ENCODE measurements at regions not wholly inside any gene's neighbourhood (a gene's known extent, or its start where the extent isn't known, plus 50 kb on each side); places are given as distances from the start of the nearest gene placed in this dataset.
"Not testable (repeated sequence)": the region's sequence is repeated elsewhere in the genome, so short reads cannot be mapped to it uniquely, and the experiment has no call there.

DNA sequence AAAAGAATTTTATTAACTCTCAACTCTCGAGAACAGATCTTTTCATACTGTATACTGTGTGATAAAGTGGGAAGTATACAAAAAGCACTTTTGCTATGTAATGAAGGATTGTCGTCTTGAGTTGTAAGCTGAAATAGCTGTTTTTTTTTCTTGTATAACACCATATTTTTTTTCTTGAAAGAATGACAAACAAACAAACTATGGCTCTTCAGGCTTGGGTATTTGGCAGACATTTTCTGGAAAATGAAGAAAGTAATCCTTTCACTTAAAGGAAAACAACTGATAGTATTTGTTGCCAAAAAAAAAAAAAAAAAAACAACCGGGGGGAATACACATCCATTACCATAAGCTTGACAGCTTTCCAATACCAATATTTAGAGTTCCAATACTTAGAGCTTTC is 230.4 kb downstream of the ICOS start:
- intact Hi-C loops (cut with DNase I), result no loop called here
- Histone ChIP-seq H3K27ac (no peak overlapping the region), H3K4me1 (replicated peaks) (no peaks in the 10 kb centered on the region), H3K9me3 (no peaks in the 10 kb centered on the region), H3K36me3 (no peaks in the 10 kb centered on the region), H3K27me3 (replicated peaks; ENCODE audit: insufficient read depth) (no peaks in the 10 kb centered on the region), H3K4me3 (no peak overlapping the region)
- TF ChIP-seq, protein P1, sequence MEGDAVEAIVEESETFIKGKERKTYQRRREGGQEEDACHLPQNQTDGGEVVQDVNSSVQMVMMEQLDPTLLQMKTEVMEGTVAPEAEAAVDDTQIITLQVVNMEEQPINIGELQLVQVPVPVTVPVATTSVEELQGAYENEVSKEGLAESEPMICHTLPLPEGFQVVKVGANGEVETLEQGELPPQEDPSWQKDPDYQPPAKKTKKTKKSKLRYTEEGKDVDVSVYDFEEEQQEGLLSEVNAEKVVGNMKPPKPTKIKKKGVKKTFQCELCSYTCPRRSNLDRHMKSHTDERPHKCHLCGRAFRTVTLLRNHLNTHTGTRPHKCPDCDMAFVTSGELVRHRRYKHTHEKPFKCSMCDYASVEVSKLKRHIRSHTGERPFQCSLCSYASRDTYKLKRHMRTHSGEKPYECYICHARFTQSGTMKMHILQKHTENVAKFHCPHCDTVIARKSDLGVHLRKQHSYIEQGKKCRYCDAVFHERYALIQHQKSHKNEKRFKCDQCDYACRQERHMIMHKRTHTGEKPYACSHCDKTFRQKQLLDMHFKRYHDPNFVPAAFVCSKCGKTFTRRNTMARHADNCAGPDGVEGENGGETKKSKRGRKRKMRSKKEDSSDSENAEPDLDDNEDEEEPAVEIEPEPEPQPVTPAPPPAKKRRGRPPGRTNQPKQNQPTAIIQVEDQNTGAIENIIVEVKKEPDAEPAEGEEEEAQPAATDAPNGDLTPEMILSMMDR (IDR thresholded peaks at IDR 0.05), result no peak
- TF ChIP-seq POLR2AphosphoS5 (IDR thresholded peaks at IDR 0.05) (no peak), POLR2A (IDR thresholded peaks at IDR 0.05) (no peak)
- WGBS, result 89% methylated on average over 3 of the region's 3 CpGs
- DNase-seq (ENCODE audit: low spot score), result no peak

DNA sequence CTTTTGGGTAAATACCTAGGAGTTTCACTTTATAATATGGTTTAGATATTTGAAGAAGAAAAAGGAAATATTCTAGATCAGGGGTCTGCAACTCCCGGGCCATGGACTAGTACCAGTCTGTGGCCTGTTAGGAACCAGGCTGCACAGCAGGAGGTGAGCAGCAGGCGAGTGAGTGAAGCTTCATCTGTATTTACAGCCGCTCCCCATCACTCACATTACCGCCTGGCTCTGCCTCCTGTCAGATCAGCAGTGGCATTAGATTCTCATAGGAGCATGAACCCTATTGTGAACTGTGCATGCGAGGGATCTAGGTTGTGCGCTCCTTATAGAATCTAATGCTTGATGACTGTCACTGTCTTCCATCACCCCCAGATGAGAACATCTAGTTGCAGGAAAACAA is 231.1 kb downstream of the ICOS start:
- H3K4me1 ChIP-seq (replicated peaks); H3K27ac ChIP-seq; H3K36me3 ChIP-seq; H3K27me3 ChIP-seq (replicated peaks; ENCODE audit: insufficient read depth); H3K9me3 ChIP-seq; H3K4me3 ChIP-seq; DNase-seq (ENCODE audit: low spot score); intact Hi-C loops (cut with DNase I): not testable (repeated sequence)
- 96% methylated on average over 6 of the region's 6 CpGs for WGBS

DNA sequence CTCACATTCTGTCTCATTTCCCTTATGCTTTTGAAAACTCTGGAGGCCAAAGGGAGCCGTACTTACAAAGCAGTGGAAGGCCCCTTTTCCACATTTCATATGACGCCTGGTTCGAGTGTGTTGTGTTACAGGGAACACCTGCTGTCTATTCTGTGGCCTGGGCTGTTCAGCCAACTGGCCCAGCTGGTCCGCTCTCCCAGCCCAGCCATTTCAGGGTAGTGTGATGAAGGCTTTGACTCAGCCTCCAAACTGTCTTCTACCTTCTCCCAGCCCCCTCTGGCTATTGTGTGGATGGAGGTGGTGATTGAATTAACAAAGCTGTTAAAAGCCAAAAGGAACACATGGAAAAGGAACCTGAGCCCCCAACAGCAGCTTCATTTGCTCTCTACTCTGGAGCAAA is 233.8 kb downstream of the ICOS start:
- no peaks in the 10 kb centered on the region for H3K4me1 ChIP-seq (replicated peaks)
- intact Hi-C loops (cut with DNase I), result no loop called here
- H3K9me3 ChIP-seq, result no peaks in the 10 kb centered on the region
- H3K4me3 ChIP-seq, result no peak overlapping the region
- no peak for DNase-seq (ENCODE audit: low spot score)
- no peaks in the 10 kb centered on the region for H3K36me3 ChIP-seq
- H3K27ac ChIP-seq, result no peak overlapping the region
- 71% methylated on average over 4 of the region's 4 CpGs for WGBS
- no peak for TF ChIP-seq POLR2AphosphoS5 (IDR thresholded peaks at IDR 0.05)
- TF ChIP-seq, protein P1 (IDR thresholded peaks at IDR 0.05), result no peak
- TF ChIP-seq POLR2A (IDR thresholded peaks at IDR 0.05), result no peak
- no peaks in the 10 kb centered on the region for H3K27me3 ChIP-seq (replicated peaks; ENCODE audit: insufficient read depth)

DNA sequence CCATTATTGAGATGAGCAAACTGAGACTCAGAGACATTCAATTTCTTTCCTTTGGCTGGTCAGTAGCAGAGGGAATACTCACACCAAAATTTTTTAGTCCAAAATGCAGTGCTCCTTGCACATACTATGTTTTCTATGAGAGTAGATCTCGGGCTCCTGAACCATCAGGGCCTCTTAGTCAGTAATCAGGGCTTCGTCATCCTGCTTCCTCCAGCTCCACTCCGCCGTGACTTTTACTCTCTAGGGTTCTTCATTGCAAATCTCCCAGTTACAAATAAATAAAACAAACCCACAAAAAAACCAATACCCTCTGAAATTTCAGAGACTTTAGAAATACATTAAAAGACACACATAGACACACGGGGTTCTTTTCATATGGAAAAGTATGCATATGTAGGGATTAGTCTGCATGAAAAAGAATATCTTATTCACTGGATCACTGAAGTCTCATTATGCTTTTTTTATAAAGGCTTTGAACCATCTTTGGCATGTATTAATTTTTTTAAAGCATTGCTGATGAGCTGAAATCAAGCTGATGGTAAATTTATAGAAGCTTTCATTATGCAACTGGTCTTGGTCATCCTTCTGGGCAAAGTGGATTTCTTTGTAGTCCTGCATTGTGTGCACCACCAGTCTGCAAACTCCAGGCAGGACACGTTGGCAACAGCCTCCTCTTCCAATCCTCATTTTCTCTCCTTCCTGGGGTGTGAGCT is 235.0 kb downstream of the ICOS start:
- WGBS, result 81% methylated on average over 6 of the region's 6 CpGs

DNA sequence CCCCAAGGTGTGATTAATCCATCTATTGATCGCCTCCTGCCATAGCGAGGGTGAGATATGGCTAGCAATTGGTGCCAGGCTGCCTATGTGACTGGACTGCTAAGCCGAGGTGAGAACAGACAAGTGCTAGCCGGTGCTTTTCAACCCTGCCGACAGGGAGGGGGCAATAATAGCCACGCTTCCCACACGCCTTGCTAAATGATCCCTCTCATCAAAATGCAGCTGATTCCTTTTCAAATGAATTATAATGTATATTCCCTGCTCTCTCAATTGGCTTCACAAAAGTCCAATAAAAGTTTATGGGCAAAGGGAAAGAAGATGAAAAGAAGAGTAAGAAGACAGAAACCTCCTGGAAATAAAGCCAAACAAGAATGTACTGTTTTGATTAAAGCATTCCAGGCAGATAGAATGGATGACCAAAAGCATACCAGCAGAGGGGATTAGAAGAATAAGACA is 235.6 kb downstream of the ICOS start:
- no peaks in the 10 kb centered on the region for H3K36me3 ChIP-seq
- no peak overlapping the region for H3K27ac ChIP-seq
- TF ChIP-seq POLR2A (IDR thresholded peaks at IDR 0.05) (no peak), POLR2AphosphoS5 (IDR thresholded peaks at IDR 0.05) (no peak)
- TF ChIP-seq, protein P1 (IDR thresholded peaks at IDR 0.05), result no peak
- no peak overlapping the region for H3K4me3 ChIP-seq
- H3K27me3 ChIP-seq (replicated peaks; ENCODE audit: insufficient read depth), result no peaks in the 10 kb centered on the region
- H3K9me3 ChIP-seq, result no peaks in the 10 kb centered on the region
- intact Hi-C loops (cut with DNase I), result no loop called here
- DNase-seq (ENCODE audit: low spot score), result no peak
- no peaks in the 10 kb centered on the region for H3K4me1 ChIP-seq (replicated peaks)
- WGBS, result 37% methylated on average over 7 of the region's 7 CpGs

More for the DNA sequence above, 235.0 kb downstream of the ICOS start:
- TF ChIP-seq, protein P1 (IDR thresholded peaks at IDR 0.05), result no peak
- no peak for TF ChIP-seq POLR2A (IDR thresholded peaks at IDR 0.05)
- TF ChIP-seq POLR2AphosphoS5 (IDR thresholded peaks at IDR 0.05), result no peak
- no peaks in the 10 kb centered on the region for H3K27me3 ChIP-seq (replicated peaks; ENCODE audit: insufficient read depth)
- no peak overlapping the region for H3K27ac ChIP-seq
- H3K9me3 ChIP-seq, result no peaks in the 10 kb centered on the region
- H3K4me3 ChIP-seq, result no peak overlapping the region
- H3K4me1 ChIP-seq (replicated peaks), result no peaks in the 10 kb centered on the region
- no peak for DNase-seq (ENCODE audit: low spot score)
- intact Hi-C loops (cut with DNase I), result no loop called here
- no peaks in the 10 kb centered on the region for H3K36me3 ChIP-seq

Data from prostate gland (tissue), 2 donors.